HG02981 (cell line): ENCODE measurements at regions not wholly inside any gene's neighbourhood (a gene's known extent, or its start where the extent isn't known, plus 50 kb on each side); places are given as distances from the start of the nearest gene placed in this dataset.
A peak's percentile ranks its signal among the peaks of the same experiment; 100 is the strongest.

Experiments used
- ATAC-seq: cut with Tn5 transposase; IDR thresholded peaks from one replicate; pipeline ENCODE4 v1.9.1; 2021; ENCODE audit warnings: mild to moderate bottlenecking, moderate library complexity; ENCODE audit not compliant: unreplicated experiment

- no peak for ATAC-seq
These were observed 93.4 kb upstream of the NAA20 start for GRCh38 chr20:19923762-19924161.

GRCh38 chr20:19924255-19924654, 92.9 kb upstream of the NAA20 start:
- no peak for ATAC-seq

- no peak for ATAC-seq
These were observed 90.6 kb upstream of the NAA20 start for GRCh38 chr20:19926591-19926990.

GRCh38 chr20:19928328-19929011, 88.7 kb upstream of the NAA20 start:
- ATAC-seq, result no peak

- no peak for ATAC-seq
These were observed 88.2 kb upstream of the NAA20 start for GRCh38 chr20:19929012-19929360.

GRCh38 chr20:19929481-19930145, 87.5 kb upstream of the NAA20 start:
- no peak for ATAC-seq

GRCh38 chr20:19930426-19930825, 86.7 kb upstream of the NAA20 start:
- no peak for ATAC-seq

GRCh38 chr20:19932170-19932667, 84.9 kb upstream of the NAA20 start:
- ATAC-seq, result no peak

GRCh38 chr20:19934792-19935491, 82.2 kb upstream of the NAA20 start:
- no peak for ATAC-seq

GRCh38 chr20:19935842-19936241, 81.3 kb upstream of the NAA20 start:
- ATAC-seq, result no peak

GRCh38 chr20:19936466-19937200, 80.5 kb upstream of the NAA20 start:
- no peak for ATAC-seq

- no peak for ATAC-seq
These were observed 79.9 kb upstream of the NAA20 start for GRCh38 chr20:19937218-19937617.

GRCh38 chr20:19937651-19938420, 79.3 kb upstream of the NAA20 start:
- peak; percentile 75 for ATAC-seq

- ATAC-seq, result no peak
These were observed 78.6 kb upstream of the NAA20 start for GRCh38 chr20:19938421-19939090.

- ATAC-seq, result no peak
These were observed 76.1 kb upstream of the NAA20 start for GRCh38 chr20:19940988-19941460.

GRCh38 chr20:19942611-19943010, 74.6 kb upstream of the NAA20 start:
- no peak for ATAC-seq

GRCh38 chr20:19943061-19943521, 74.1 kb upstream of the NAA20 start:
- no peak for ATAC-seq

GRCh38 chr20:19944772-19945459, 72.2 kb upstream of the NAA20 start:
- peak; percentile 45 for ATAC-seq
